ENCODE measurements at regions not wholly inside any gene's neighbourhood (a gene's known extent, or its start where the extent isn't known, plus 50 kb on each side); places are given as distances from the start of the nearest gene placed in this dataset.

- DNase-seq (ENCODE audit: low spot score): no peak
- H3K27me3 Mint-ChIP-seq (ENCODE audit: low read depth): no peaks in the 10 kb centered on the region
- no peaks in the 10 kb centered on the region for H3K4me1 Mint-ChIP-seq (ENCODE audit: low read depth)
- H3K4me3 Mint-ChIP-seq (ENCODE audit: unreplicated experiment): no peak overlapping the region
- no peak overlapping the region for H3K27ac Mint-ChIP-seq (ENCODE audit: unreplicated experiment)
- H3K36me3 Mint-ChIP-seq (ENCODE audit: low read depth): no peaks in the 10 kb centered on the region
- peaks cover 10% of the 10 kb centered on the region for H3K9me3 Mint-ChIP-seq (ENCODE audit: low read depth)
- no peak for TF ChIP-seq CTCF (IDR thresholded peaks at IDR 0.05)
Observed at GRCh38 chr18:52200921-52201663, 138.9 kb upstream of the DCC start.

- no peak overlapping the region for H3K27ac Mint-ChIP-seq (ENCODE audit: unreplicated experiment)
- no peaks in the 10 kb centered on the region for H3K36me3 Mint-ChIP-seq (ENCODE audit: low read depth)
- peaks cover 6% of the 10 kb centered on the region for H3K27me3 Mint-ChIP-seq (ENCODE audit: low read depth)
- no peak for DNase-seq (ENCODE audit: low spot score)
- H3K9me3 Mint-ChIP-seq (ENCODE audit: low read depth): no peaks in the 10 kb centered on the region
- H3K4me3 Mint-ChIP-seq (ENCODE audit: unreplicated experiment): no peak overlapping the region
- TF ChIP-seq CTCF (IDR thresholded peaks at IDR 0.05): no peak
- no peaks in the 10 kb centered on the region for H3K4me1 Mint-ChIP-seq (ENCODE audit: low read depth)
Observed at GRCh38 chr18:52208646-52209045, 131.4 kb upstream of the DCC start.

- H3K36me3 Mint-ChIP-seq (ENCODE audit: low read depth): no peaks in the 10 kb centered on the region
- no peaks in the 10 kb centered on the region for H3K9me3 Mint-ChIP-seq (ENCODE audit: low read depth)
- no peak for DNase-seq (ENCODE audit: low spot score)
- H3K4me3 Mint-ChIP-seq (ENCODE audit: unreplicated experiment): no peak overlapping the region
- no peak for TF ChIP-seq CTCF (IDR thresholded peaks at IDR 0.05)
- no peak overlapping the region for H3K27ac Mint-ChIP-seq (ENCODE audit: unreplicated experiment)
- peaks cover 6% of the 10 kb centered on the region for H3K27me3 Mint-ChIP-seq (ENCODE audit: low read depth)
- peaks cover 7% of the 10 kb centered on the region for H3K4me1 Mint-ChIP-seq (ENCODE audit: low read depth)
Observed at GRCh38 chr18:52216109-52216508, 123.9 kb upstream of the DCC start.

- Mint-ChIP-seq H3K9me3 (ENCODE audit: low read depth) (no peaks in the 10 kb centered on the region), H3K4me1 (ENCODE audit: low read depth) (peaks cover 7% of the 10 kb centered on the region), H3K27me3 (ENCODE audit: low read depth) (peaks cover 4% of the 10 kb centered on the region), H3K27ac (ENCODE audit: unreplicated experiment) (no peak overlapping the region), H3K4me3 (ENCODE audit: unreplicated experiment) (no peak overlapping the region), H3K36me3 (ENCODE audit: low read depth) (no peaks in the 10 kb centered on the region)
- TF ChIP-seq CTCF (IDR thresholded peaks at IDR 0.05): no peak
- no peak for DNase-seq (ENCODE audit: low spot score)
Observed at GRCh38 chr18:52216666-52217065, 123.3 kb upstream of the DCC start.

- peaks cover 7% of the 10 kb centered on the region for H3K4me1 Mint-ChIP-seq (ENCODE audit: low read depth)
- H3K36me3 Mint-ChIP-seq (ENCODE audit: low read depth): no peaks in the 10 kb centered on the region
- TF ChIP-seq CTCF (IDR thresholded peaks at IDR 0.05): no peak
Observed at GRCh38 chr18:52219102-52219501, 120.9 kb upstream of the DCC start.

More at GRCh38 chr18:52219102-52219501, 120.9 kb upstream of the DCC start:
- no peak overlapping the region for H3K4me3 Mint-ChIP-seq (ENCODE audit: unreplicated experiment)
- no peaks in the 10 kb centered on the region for H3K9me3 Mint-ChIP-seq (ENCODE audit: low read depth)
- H3K27ac Mint-ChIP-seq (ENCODE audit: unreplicated experiment): no peak overlapping the region
- H3K27me3 Mint-ChIP-seq (ENCODE audit: low read depth): peaks cover 4% of the 10 kb centered on the region
- DNase-seq (ENCODE audit: low spot score): no peak
